ENCODE measurements at regions not wholly inside any gene's neighbourhood (a gene's known extent, or its start where the extent isn't known, plus 50 kb on each side); places are given as distances from the start of the nearest gene placed in this dataset.

DNA sequence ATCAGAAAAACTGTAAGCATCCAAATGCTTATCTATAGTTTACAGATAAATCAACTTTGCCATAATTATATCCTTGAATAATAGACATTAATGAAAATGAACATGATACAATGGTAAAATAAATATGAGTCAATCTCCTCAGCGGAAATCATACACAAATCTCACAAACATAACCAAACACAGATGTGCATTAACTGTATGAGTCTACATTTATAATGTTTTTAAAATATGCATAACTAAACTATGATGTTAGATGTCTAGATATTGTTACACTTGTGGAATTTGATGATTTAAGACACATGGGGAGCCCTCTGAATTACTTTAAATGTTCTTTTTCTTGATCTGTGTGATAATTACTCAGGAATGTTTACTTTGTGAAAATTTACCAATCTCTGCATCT is 951.2 kb downstream of the TECRL start:
- DNase-seq, result no peak

GRCh38 chr4:63440236-63440635 is 969.0 kb downstream of the TECRL start:
- no peak for DNase-seq

DNA sequence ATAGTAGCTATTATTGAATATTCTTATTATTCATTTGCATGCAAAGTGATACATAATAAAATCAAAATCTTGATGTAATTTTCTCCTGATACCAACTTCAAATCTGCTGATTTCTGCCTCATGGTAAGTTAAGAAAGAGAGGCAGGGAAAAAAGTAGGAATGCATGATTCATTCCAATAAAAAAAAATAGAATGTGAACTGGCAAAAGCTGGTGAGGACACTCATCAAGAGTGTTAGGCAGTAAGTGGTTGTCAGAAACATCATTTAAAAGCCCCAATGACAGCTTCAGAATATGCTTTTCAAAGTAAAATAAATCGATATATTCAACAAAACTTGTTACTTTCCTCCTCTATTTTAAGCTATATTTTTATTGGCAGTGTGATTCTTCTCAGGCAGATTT is 979.1 kb downstream of the TECRL start:
- no peak for DNase-seq

DNA sequence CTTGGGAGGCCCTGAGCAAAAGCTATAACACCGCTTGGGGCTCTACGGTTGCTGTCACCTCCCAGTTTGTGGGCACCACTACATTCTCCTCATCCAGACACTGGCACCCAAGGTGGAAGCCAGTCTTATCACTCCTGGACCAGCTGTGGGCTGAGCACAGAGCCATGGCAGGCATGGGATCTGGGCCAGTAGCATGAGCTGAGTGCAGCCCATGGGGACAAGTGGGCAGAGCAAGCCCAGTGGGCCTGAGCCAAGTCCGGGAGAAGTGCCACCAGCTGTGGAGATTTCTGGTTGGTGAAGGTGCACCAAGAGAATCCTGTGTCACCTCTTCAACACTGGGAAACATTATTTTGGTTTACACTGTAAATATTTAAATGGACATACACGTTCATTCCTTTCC is 1013.0 kb downstream of the TECRL start:
- DNase-seq, result no peak

- DNase-seq, result no peak
Observed at GRCh38 chr4:63393544-63393943, 1015.7 kb downstream of the TECRL start.

- DNase-seq, result no peak
Observed at GRCh38 chr4:63379750-63380522, 1029.3 kb downstream of the TECRL start.

- no peak for DNase-seq
Observed at GRCh38 chr4:63371001-63371400, 1038.2 kb downstream of the TECRL start.

DNA sequence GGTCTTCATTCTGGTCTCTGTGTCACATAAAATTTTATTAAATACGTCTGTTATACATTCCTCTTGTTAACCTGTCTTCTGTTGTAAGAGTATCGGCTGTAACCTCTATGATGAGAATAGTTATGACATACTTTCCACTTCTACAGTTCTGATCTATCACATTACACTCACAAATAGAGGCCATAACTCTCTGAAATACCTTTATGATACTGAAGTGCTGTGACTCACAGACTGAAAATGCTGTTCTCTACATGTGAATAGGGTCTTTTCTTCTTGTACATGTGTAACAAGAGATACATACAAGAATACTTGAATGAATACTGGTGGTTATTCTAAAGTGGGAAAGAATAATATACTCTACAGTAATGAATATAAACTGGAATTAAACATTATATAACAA is 1047.6 kb downstream of the TECRL start:
- DNase-seq, result no peak

- DNase-seq, result no peak
Observed at GRCh38 chr4:63361066-63361465, 1048.2 kb downstream of the TECRL start.

DNA sequence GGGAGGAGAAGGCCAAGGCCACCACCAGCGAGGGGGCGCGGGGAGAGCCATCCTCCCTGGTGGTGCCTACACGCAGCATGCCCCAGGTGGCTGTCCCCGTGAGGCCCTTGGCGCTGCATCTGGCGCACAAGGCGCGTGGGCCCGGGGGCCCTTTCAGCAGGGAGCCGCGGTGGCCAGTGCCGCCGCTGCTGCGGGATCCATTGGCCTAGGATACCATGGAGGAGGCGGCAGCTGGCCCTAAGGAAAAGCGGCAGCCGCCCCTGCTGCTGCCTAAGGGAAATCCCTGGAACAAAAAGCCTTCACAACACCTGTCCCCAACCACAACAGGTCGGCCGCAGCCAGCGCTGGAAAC is 1059.6 kb downstream of the TECRL start:
- DNase-seq, result no peak

GRCh38 chr4:63348735-63349673 is 1060.2 kb downstream of the TECRL start:
- DNase-seq, result no peak

- no peak for DNase-seq
Observed at GRCh38 chr4:63325140-63325539, 1084.1 kb downstream of the TECRL start.

- DNase-seq, result no peak
Observed at GRCh38 chr4:63316633-63317032, 1092.6 kb downstream of the TECRL start.

- DNase-seq, result no peak
Observed at GRCh38 chr4:63315651-63316050, 1093.6 kb downstream of the TECRL start.

GRCh38 chr4:63308697-63309096 is 1100.6 kb downstream of the TECRL start:
- no peak for DNase-seq

DNA sequence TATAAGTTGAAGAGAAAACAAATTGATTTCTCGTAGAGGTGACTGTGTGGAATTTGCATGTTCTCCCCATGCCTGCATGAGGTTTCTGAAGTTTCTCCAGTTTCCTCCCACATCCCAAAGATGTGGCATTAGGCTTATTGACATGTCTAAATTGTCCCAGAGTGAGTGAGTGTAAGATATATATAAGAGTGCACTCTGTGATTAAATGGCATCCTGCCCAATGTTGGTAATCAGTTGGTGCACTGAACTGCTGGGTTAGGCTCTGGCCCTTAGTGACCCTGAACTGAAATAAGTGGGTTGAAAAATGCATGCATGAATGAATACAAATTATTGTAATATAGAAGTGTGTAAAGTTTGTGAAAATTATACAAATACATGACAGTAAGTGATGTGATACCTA is 1106.5 kb downstream of the TECRL start:
- DNase-seq, result no peak

DNA sequence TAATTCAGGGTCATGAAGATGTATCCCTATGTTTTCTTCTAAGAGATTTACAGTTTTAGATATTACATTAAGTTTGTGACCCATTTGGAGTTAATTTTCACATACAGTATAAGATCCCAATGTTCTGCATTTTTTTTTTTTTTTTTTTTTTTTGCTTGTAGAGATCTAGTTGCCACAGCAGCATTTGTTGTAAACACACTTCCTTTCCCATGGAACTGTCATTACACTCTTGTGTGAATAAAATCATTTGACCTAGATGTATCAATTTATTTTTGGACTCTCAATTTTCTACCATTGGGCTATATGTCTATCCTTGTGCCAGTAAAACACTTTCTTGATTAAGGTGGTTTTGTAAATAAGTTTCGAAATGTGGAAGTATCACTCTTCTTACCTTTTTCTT is 1107.2 kb downstream of the TECRL start:
- no peak for DNase-seq

DNA sequence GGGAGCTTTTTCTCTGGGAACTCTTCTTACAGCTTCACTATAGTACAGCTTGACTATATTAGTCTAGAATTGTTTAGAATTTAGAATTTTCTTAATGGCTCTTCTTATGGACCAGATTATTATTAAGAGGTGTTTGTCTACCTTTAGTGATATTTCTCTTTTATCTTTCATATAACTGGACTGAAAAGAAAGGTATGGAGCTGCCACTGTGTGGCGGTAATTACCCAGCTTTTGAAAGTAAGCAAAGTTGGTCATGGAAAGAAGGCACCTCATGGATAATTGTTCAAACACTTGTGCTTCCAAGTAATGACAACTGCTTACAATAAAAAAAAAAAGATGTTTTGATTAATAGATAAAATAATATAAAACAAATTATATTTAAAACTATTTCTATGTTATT is 1112.5 kb downstream of the TECRL start:
- DNase-seq, result peak; percentile 5

- DNase-seq, result no peak
Observed at GRCh38 chr4:63275491-63275890, 1133.8 kb downstream of the TECRL start.

GRCh38 chr4:63269156-63269555 is 1140.1 kb downstream of the TECRL start:
- DNase-seq, result no peak

GRCh38 chr4:63233671-63234070 is 1175.6 kb downstream of the TECRL start:
- no peak for DNase-seq

DNA sequence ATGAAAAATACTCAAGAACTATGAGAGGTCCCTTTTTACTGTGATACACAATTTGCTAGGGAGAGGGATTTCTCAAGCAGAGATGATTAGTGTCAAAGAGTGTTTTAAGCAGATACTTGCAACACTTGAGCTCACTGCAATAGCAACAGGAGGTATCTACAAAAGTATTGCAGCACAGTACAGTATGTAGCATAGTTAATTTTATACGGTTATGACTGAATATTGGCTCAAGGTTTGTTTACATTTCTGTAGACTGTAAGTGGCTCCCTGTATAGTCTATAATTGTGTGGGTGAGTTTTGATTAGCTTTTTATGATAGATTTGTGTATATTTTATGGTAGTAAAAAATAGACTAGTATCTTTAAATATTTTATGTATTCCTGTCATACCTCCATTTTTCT is 1177.2 kb downstream of the TECRL start:
- DNase-seq, result no peak

DNA sequence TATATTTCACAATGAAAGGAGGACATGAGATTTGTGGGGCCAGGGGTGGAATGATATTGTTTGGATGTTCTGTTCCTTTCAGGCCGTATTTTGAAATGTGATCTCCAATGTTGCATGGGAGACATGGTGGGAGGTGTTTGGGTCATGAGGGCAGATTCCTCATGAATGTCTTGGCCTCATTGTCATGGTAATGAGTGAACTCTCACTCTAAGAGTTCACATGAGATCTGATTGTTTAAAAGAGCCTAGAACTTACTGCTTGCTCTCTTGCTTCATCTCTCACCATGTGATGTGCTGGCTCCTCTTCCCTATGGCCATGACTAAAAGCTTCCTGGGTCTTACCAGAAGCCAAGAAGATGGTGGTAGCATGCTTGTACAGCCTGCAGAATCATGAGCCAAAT is 1183.0 kb downstream of the TECRL start:
- no peak for DNase-seq

DNA sequence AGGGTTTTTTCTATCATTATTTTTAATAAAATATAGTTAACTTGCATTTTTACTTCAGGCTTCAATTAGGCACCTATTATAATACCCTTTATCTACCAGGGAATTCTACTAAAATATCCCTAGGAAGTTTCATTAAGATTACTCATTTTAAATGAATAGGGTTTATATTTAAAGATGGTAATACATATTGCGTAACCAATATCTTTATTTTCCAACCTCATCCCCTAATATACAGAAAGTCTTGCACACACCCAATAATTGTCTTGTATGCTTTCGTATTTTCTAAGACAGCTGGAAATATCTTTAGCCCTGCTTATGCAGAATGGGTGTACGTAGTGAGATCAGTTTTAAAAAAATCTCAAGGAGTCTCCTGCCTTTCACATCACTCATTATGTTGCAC is 1186.8 kb downstream of the TECRL start:
- DNase-seq, result no peak
